Liver (tissue), 8 donors: ENCODE measurements at regions not wholly inside any gene's neighbourhood (a gene's known extent, or its start where the extent isn't known, plus 50 kb on each side); places are given as distances from the start of the nearest gene placed in this dataset.

ENCODE experiments used
- DNase-seq: peaks from one replicate; pipeline ENCODE4 v3.0.0-alpha.2; 2017; ENCODE audit warnings: low spot score
- H3K27ac ChIP-seq, 2 donors: one replicate each; pipeline ENCODE4 v1.7.0; 2013; ENCODE audit warnings: inconsistent platforms in 2 of 2, low read length in 2 of 2, control low read depth in 1 of 2, low read depth in 1 of 2, mild to moderate bottlenecking in 1 of 2
- H3K27me3 ChIP-seq, 4 donors: one replicate each; pipeline versions ENCODE4 v1.6.1 to v1.7.0; 2013; ENCODE audit warnings: low read length in 3 of 4, inconsistent platforms in 1 of 4, mild to moderate bottlenecking in 1 of 4, moderate library complexity in 1 of 4; ENCODE audit not compliant: control insufficient read depth in 4 of 4, insufficient read depth in 4 of 4
- H3K36me3 ChIP-seq, 4 donors: one replicate each; pipeline versions ENCODE4 v1.6.1 to v1.7.0; 2013; ENCODE audit warnings: low read length in 3 of 4, mild to moderate bottlenecking in 3 of 4, low read depth in 1 of 4, moderate library complexity in 1 of 4; ENCODE audit not compliant: control insufficient read depth in 4 of 4, insufficient read depth in 3 of 4
- H3K4me1 ChIP-seq, 4 donors: one replicate each; pipeline versions ENCODE4 v1.6.1 to v1.7.0; 2013; ENCODE audit warnings: low read length in 3 of 4, mild to moderate bottlenecking in 3 of 4, moderate library complexity in 1 of 4; ENCODE audit not compliant: control insufficient read depth in 4 of 4, insufficient read depth in 4 of 4
- H3K4me3 ChIP-seq, 3 donors: one replicate each; pipeline versions ENCODE4 v1.6.1 to v1.7.0; 2013; ENCODE audit warnings: low read length in 3 of 3, control low read depth in 1 of 3, low read depth in 1 of 3, mild to moderate bottlenecking in 1 of 3
- H3K9ac ChIP-seq, 2 donors: one replicate each; pipeline ENCODE4 v1.7.0; 2013; ENCODE audit warnings: low read length in 2 of 2, mild to moderate bottlenecking in 2 of 2, moderate library complexity in 2 of 2, control low read depth in 1 of 2, low read depth in 1 of 2
- H3K9me3 ChIP-seq, 4 donors: one replicate each; pipeline versions ENCODE4 v1.6.1 to v1.7.0; 2013; ENCODE audit warnings: low read length in 3 of 4; ENCODE audit not compliant: control insufficient read depth in 4 of 4
- EGR1 ChIP-seq, 2 donors: IDR thresholded peaks; 2 replicates each; pipeline ENCODE4 v1.6.1; 2016 to 2018; ENCODE audit warnings: antibody characterized with exemption in 2 of 2, low read depth in 2 of 2
- FOXA1 ChIP-seq: IDR thresholded peaks from 2 replicates; pipeline ENCODE4 v1.6.1; 2016; ENCODE audit warnings: antibody characterized with exemption
- FOXA2 ChIP-seq: IDR thresholded peaks from 2 replicates; pipeline ENCODE4 v1.6.1; 2016; ENCODE audit warnings: antibody characterized with exemption
- GABPA ChIP-seq, 2 donors: IDR thresholded peaks in 1 of 2; conservative IDR thresholded peaks in 1 of 2; 2 replicates each; pipeline ENCODE4 v1.6.1; 2016; ENCODE audit warnings: antibody characterized with exemption in 2 of 2, mild to moderate bottlenecking in 1 of 2, moderate library complexity in 1 of 2
- HNF4A ChIP-seq, 2 donors: conservative IDR thresholded peaks; 2 replicates each; pipeline ENCODE4 v1.6.1; 2016; ENCODE audit warnings: antibody characterized with exemption in 2 of 2, mild to moderate bottlenecking in 2 of 2
- HNF4G ChIP-seq: IDR thresholded peaks from 2 replicates; pipeline ENCODE4 v1.6.1; 2016; ENCODE audit warnings: antibody characterized with exemption
- JUND ChIP-seq, 2 donors: IDR thresholded peaks; 2 replicates each; pipeline ENCODE4 v1.6.1; 2016; ENCODE audit warnings: antibody characterized with exemption in 2 of 2
- NR2F2 ChIP-seq: IDR thresholded peaks from 2 replicates; pipeline ENCODE4 v1.6.1; 2016; ENCODE audit warnings: antibody characterized with exemption
- RAD21 ChIP-seq, 2 donors: IDR thresholded peaks; 2 replicates each; pipeline ENCODE4 v1.6.1; 2016; ENCODE audit warnings: antibody characterized with exemption in 2 of 2, mild to moderate bottlenecking in 2 of 2
- RXRA ChIP-seq, 2 donors: IDR thresholded peaks; 2 replicates each; pipeline ENCODE4 v1.6.1; 2017 to 2018; ENCODE audit warnings: antibody characterized with exemption in 2 of 2, mild to moderate bottlenecking in 1 of 2
- SP1 ChIP-seq: IDR thresholded peaks from 2 replicates; pipeline ENCODE4 v1.6.1; 2018; ENCODE audit warnings: antibody characterized with exemption, mild to moderate bottlenecking
- TAF1 ChIP-seq: conservative IDR thresholded peaks from 2 replicates; pipeline ENCODE4 v1.6.1; 2016; ENCODE audit warnings: antibody characterized with exemption, mild to moderate bottlenecking
- YY1 ChIP-seq: IDR thresholded peaks from 2 replicates; pipeline ENCODE4 v1.6.1; 2016; ENCODE audit warnings: antibody characterized with exemption, mild to moderate bottlenecking
- WGBS: extraction: QIAGEN DNeasy Blood & Tissue Kit; methylation state at CpG from one replicate; pipeline ENCODE4 v1.1.7; 2013; 5-methylcytosine and 5-hydroxymethylcytosine counted together
- TF ChIP-seq, protein P1 (sequence below): IDR thresholded peaks from 2 replicates; pipeline ENCODE4 v1.6.1; 2016; ENCODE audit warnings: antibody characterized with exemption, mild to moderate bottlenecking
- TF ChIP-seq, protein P2 (sequence below): IDR thresholded peaks from 2 replicates; pipeline ENCODE4 v1.6.1; 2016; ENCODE audit warnings: antibody characterized with exemption
- TF ChIP-seq, protein P3 (sequence below): fragments of 150-350 bp; IDR thresholded peaks from 2 replicates; pipeline ENCODE4 v1.5.1; 2017; ENCODE audit warnings: improper control_type of control experiment, low read depth, low read length; ENCODE audit not compliant: missing input control
- TF ChIP-seq, protein P4 (sequence below): IDR thresholded peaks from 2 replicates; pipeline ENCODE4 v1.6.1; 2016; ENCODE audit warnings: antibody characterized with exemption
- TF ChIP-seq, protein P5 (sequence below): IDR thresholded peaks from 2 replicates; pipeline ENCODE4 v1.6.1; 2016; ENCODE audit warnings: antibody characterized with exemption
- donor health status: healthy.
- donor health status: healthy.
- donor health status: healthy.
- donor health status: healthy.
- donor health status: healthy.

DNA sequence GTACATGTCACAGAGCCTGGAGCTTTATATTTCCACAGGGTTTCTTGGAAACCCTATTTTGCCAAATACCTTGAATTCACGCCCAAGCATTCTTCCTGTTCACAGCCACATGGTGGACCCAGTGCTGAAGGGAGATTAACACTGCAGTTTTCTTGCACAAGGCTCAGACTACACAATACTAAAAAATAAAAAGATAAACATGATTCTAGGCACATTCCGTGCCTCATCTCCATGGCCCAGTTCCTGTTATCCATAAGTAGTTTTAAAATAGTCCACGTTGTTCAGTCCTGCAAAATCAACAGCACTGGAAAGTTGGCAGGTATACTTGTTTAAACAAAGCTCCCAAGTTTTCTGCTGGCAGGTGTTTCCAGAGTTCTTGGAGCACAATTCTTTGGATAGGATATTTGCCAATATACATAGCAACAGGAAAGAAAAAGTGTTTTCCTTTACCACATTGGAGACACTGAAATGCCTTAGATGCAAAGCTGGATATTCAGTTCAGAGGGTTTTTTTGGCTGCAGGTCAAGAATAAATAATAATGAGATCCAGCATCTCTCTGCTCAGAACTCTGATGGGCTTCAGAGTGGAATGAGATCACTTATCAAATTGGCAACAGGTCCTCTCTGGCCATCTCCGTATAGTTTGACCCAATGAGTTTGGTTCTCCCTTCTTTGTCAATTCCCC, 88.1 kb upstream of the TGFBR2 start:
- H3K9ac ChIP-seq = no peak overlapping the region
- H3K36me3 ChIP-seq = no peaks in the 10 kb centered on the region
- peak overlapping the region in 1 of 3 donors; percentile 18 for H3K4me3 ChIP-seq
- DNase-seq = no peak
- WGBS = 23% methylated on average over 4 of the region's 4 CpGs
- no peaks in the 10 kb centered on the region for H3K9me3 ChIP-seq
- no peaks in the 10 kb centered on the region for H3K27me3 ChIP-seq
- H3K27ac ChIP-seq = peak overlapping the region; percentile 45 to 73
- H3K4me1 ChIP-seq = peaks cover 2 to 30% (median 23%) of the 10 kb centered on the region in 4 donors
- no peak for TF ChIP-seq HNF4G
- TF ChIP-seq RXRA (IDR thresholded peaks at IDR 0.05) = peak; percentile 84 to 94
- TF ChIP-seq, protein P1, sequence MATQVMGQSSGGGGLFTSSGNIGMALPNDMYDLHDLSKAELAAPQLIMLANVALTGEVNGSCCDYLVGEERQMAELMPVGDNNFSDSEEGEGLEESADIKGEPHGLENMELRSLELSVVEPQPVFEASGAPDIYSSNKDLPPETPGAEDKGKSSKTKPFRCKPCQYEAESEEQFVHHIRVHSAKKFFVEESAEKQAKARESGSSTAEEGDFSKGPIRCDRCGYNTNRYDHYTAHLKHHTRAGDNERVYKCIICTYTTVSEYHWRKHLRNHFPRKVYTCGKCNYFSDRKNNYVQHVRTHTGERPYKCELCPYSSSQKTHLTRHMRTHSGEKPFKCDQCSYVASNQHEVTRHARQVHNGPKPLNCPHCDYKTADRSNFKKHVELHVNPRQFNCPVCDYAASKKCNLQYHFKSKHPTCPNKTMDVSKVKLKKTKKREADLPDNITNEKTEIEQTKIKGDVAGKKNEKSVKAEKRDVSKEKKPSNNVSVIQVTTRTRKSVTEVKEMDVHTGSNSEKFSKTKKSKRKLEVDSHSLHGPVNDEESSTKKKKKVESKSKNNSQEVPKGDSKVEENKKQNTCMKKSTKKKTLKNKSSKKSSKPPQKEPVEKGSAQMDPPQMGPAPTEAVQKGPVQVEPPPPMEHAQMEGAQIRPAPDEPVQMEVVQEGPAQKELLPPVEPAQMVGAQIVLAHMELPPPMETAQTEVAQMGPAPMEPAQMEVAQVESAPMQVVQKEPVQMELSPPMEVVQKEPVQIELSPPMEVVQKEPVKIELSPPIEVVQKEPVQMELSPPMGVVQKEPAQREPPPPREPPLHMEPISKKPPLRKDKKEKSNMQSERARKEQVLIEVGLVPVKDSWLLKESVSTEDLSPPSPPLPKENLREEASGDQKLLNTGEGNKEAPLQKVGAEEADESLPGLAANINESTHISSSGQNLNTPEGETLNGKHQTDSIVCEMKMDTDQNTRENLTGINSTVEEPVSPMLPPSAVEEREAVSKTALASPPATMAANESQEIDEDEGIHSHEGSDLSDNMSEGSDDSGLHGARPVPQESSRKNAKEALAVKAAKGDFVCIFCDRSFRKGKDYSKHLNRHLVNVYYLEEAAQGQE = peak; percentile 97
- peak; percentile 97 for TF ChIP-seq FOXA1
- TF ChIP-seq JUND (IDR thresholded peaks at IDR 0.05) = peak; percentile 85 to 98
- peak; percentile 84 for TF ChIP-seq YY1
- TF ChIP-seq, protein P2, sequence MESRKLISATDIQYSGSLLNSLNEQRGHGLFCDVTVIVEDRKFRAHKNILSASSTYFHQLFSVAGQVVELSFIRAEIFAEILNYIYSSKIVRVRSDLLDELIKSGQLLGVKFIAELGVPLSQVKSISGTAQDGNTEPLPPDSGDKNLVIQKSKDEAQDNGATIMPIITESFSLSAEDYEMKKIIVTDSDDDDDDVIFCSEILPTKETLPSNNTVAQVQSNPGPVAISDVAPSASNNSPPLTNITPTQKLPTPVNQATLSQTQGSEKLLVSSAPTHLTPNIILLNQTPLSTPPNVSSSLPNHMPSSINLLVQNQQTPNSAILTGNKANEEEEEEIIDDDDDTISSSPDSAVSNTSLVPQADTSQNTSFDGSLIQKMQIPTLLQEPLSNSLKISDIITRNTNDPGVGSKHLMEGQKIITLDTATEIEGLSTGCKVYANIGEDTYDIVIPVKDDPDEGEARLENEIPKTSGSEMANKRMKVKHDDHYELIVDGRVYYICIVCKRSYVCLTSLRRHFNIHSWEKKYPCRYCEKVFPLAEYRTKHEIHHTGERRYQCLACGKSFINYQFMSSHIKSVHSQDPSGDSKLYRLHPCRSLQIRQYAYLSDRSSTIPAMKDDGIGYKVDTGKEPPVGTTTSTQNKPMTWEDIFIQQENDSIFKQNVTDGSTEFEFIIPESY = peak; percentile 94
- TF ChIP-seq HNF4A (conservative IDR thresholded peaks at IDR 0.05) = peak; percentile 84 to 85
- TF ChIP-seq GABPA (IDR thresholded peaks at IDR 0.05 in 1 of 2, conservative IDR thresholded peaks at IDR 0.05 in 1 of 2) = peak in 1 of 2 donors; percentile 48
- TF ChIP-seq SP1 = peak; percentile 94
- peak; percentile 96 for TF ChIP-seq FOXA2
- peak; percentile 81 for TF ChIP-seq NR2F2
- peak in 1 of 2 donors; percentile 97 for TF ChIP-seq EGR1 (IDR thresholded peaks at IDR 0.05; ENCODE audit: low read depth in 2 of 2)
- peak; percentile 79 to 87 for TF ChIP-seq RAD21 (IDR thresholded peaks at IDR 0.05)
- TF ChIP-seq TAF1 = no peak
- TF ChIP-seq, protein P3, sequence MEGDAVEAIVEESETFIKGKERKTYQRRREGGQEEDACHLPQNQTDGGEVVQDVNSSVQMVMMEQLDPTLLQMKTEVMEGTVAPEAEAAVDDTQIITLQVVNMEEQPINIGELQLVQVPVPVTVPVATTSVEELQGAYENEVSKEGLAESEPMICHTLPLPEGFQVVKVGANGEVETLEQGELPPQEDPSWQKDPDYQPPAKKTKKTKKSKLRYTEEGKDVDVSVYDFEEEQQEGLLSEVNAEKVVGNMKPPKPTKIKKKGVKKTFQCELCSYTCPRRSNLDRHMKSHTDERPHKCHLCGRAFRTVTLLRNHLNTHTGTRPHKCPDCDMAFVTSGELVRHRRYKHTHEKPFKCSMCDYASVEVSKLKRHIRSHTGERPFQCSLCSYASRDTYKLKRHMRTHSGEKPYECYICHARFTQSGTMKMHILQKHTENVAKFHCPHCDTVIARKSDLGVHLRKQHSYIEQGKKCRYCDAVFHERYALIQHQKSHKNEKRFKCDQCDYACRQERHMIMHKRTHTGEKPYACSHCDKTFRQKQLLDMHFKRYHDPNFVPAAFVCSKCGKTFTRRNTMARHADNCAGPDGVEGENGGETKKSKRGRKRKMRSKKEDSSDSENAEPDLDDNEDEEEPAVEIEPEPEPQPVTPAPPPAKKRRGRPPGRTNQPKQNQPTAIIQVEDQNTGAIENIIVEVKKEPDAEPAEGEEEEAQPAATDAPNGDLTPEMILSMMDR = peak; percentile 44
- TF ChIP-seq, protein P4, sequence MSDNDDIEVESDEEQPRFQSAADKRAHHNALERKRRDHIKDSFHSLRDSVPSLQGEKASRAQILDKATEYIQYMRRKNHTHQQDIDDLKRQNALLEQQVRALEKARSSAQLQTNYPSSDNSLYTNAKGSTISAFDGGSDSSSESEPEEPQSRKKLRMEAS = peak; percentile 99
- TF ChIP-seq, protein P5, sequence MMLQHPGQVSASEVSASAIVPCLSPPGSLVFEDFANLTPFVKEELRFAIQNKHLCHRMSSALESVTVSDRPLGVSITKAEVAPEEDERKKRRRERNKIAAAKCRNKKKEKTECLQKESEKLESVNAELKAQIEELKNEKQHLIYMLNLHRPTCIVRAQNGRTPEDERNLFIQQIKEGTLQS = peak; percentile 73
